IMR-90 (cell line): ENCODE measurements at regions not wholly inside any gene's neighbourhood (a gene's known extent, or its start where the extent isn't known, plus 50 kb on each side); places are given as distances from the start of the nearest gene placed in this dataset.

Experiments
- ATAC-seq: fragments of 200-7000 bp; cut with Tn5 transposase; 2 replicates; pipeline ENCODE4 v1.9.1; 2020; ENCODE audit warnings: low read depth, mild to moderate bottlenecking, moderate library complexity
- BruUV-seq: library from RNA; stranded (reverse); fragments of 400-500 nt; replicated peaks from 2 replicates; lab custom pipeline; 2021; lab: Mats Ljungman, UMichigan
- CTCF ChIA-PET: fragments of 300-600 bp; formaldehyde crosslinking; extraction: SDS; loops from one replicate; lab custom pipeline; 2021; ENCODE audit warnings: antibody characterized with exemption; lab: Yijun Ruan, JAX
- POLR2A ChIA-PET: fragments of 300-600 bp; sonication (Branson Sonifier 250); formaldehyde crosslinking; loops from one replicate; lab custom pipeline; 2022; ENCODE audit warnings: antibody characterized with exemption; ENCODE audit not compliant: unreplicated experiment; lab: Charles Lee
- DNase-seq: peaks from one replicate; pipeline ENCODE4 v3.0.0; 2013
- H2AFZ ChIP-seq: replicated peaks from 2 replicates; pipeline ENCODE3; 2013; ENCODE audit warnings: low read length, mild to moderate bottlenecking; ENCODE audit not compliant: poor library complexity
- H2AK5ac ChIP-seq: 2 replicates; pipeline ENCODE4 v1.6.1; 2013; ENCODE audit warnings: low read depth, low read length, inconsistent platforms
- H2AK9ac ChIP-seq: replicated peaks from 2 replicates; pipeline ENCODE3; 2013; ENCODE audit warnings: mild to moderate bottlenecking, low read depth, low read length, moderate library complexity; ENCODE audit not compliant: poor library complexity
- H2BK120ac ChIP-seq: 2 replicates; pipeline ENCODE4 v1.6.1; 2013; ENCODE audit warnings: low read depth, low read length, inconsistent platforms
- H2BK15ac ChIP-seq: 3 replicates; pipeline ENCODE4 v1.6.1; 2013; ENCODE audit warnings: low read depth, low read length, inconsistent platforms
- H2BK20ac ChIP-seq: 2 replicates; pipeline ENCODE4 v1.6.1; 2013; ENCODE audit warnings: low read depth, mild to moderate bottlenecking, inconsistent platforms, low read length, moderate library complexity
- H2BK5ac ChIP-seq: 2 replicates; pipeline ENCODE4 v1.6.1; 2013; ENCODE audit warnings: mild to moderate bottlenecking, low read depth, low read length, inconsistent platforms; ENCODE audit not compliant: poor library complexity, severe bottlenecking
- H3K14ac ChIP-seq: replicated peaks from 2 replicates; pipeline ENCODE4 v1.6.1; 2013; ENCODE audit warnings: low read depth, low read length, inconsistent platforms
- H3K18ac ChIP-seq: 2 replicates; pipeline ENCODE4 v1.6.1; 2013; ENCODE audit warnings: low read depth, low read length, control low read depth
- H3K23ac ChIP-seq: 2 replicates; pipeline ENCODE4 v1.6.1; 2013; ENCODE audit warnings: low read depth, low read length, inconsistent platforms
- H3K27ac ChIP-seq: 2 replicates; pipeline ENCODE4 v1.5.1; 2013; ENCODE audit warnings: mild to moderate bottlenecking, control low read depth, low read length; ENCODE audit not compliant: insufficient read depth
- H3K27me3 ChIP-seq: 2 replicates; pipeline ENCODE4 v1.6.1; 2013; ENCODE audit warnings: low read length; ENCODE audit not compliant: control insufficient read depth, insufficient read depth
- H3K36me3 ChIP-seq: 2 replicates; pipeline ENCODE4 v1.6.1; 2013; ENCODE audit warnings: low read length, mixed read lengths; ENCODE audit not compliant: control insufficient read depth, insufficient read depth
- H3K4ac ChIP-seq: 2 replicates; pipeline ENCODE4 v1.6.1; 2013; ENCODE audit warnings: low read depth, low read length, inconsistent platforms
- H3K4me1 ChIP-seq: 2 replicates; pipeline ENCODE4 v1.6.1; 2013; ENCODE audit warnings: low read length, mixed read lengths; ENCODE audit not compliant: control insufficient read depth, insufficient read depth
- H3K4me2 ChIP-seq: 2 replicates; pipeline ENCODE4 v1.6.1; 2013; ENCODE audit warnings: low read depth, mild to moderate bottlenecking, control low read depth, low read length, moderate library complexity
- H3K4me3 ChIP-seq: 2 replicates; pipeline ENCODE4 v1.5.1; 2013; ENCODE audit warnings: low read depth, mild to moderate bottlenecking, control low read depth, low read length, moderate library complexity; ENCODE audit not compliant: insufficient read depth
- H3K56ac ChIP-seq: 2 replicates; pipeline ENCODE4 v1.6.1; 2013; ENCODE audit warnings: low read length, inconsistent platforms; ENCODE audit not compliant: insufficient read depth; ENCODE audit errors: extremely low read depth
- H3K79me1 ChIP-seq, 2 experiments: 2 replicates each; pipeline ENCODE4 v1.6.1; 2013; ENCODE audit warnings: low read length in 2 of 2, inconsistent platforms in 1 of 2, low read depth in 1 of 2
- H3K9ac ChIP-seq: 2 replicates; pipeline ENCODE4 v1.6.1; 2013; ENCODE audit warnings: low read depth, low read length, control low read depth
- H3K9me1 ChIP-seq: 2 replicates; pipeline ENCODE4 v1.6.1; 2013; ENCODE audit warnings: low read length, inconsistent platforms; ENCODE audit not compliant: insufficient read depth
- H3K9me3 ChIP-seq: 2 replicates; pipeline ENCODE4 v1.6.1; 2013; ENCODE audit warnings: low read length; ENCODE audit not compliant: control insufficient read depth, insufficient read depth
- H4K20me1 ChIP-seq: 2 replicates; pipeline ENCODE4 v1.6.1; 2013; ENCODE audit warnings: low read length, inconsistent platforms; ENCODE audit not compliant: insufficient read depth
- H4K5ac ChIP-seq: 2 replicates; pipeline ENCODE4 v1.6.1; 2013; ENCODE audit warnings: mild to moderate bottlenecking, low read depth, low read length, control low read depth
- H4K8ac ChIP-seq, 2 experiments: 2 replicates each; pipeline ENCODE4 v1.6.1; 2013; ENCODE audit warnings: low read depth in 2 of 2, low read length in 2 of 2, control low read depth in 1 of 2, inconsistent platforms in 1 of 2
- H4K91ac ChIP-seq: 2 replicates; pipeline ENCODE4 v1.6.1; 2013; ENCODE audit warnings: low read depth, low read length, inconsistent platforms; ENCODE audit not compliant: insufficient read depth
- BHLHE40 ChIP-seq: fragments of 150-350 bp; IDR thresholded peaks from 2 replicates; pipeline ENCODE4 v1.6.1; 2016; ENCODE audit warnings: mild to moderate bottlenecking, low read depth, low read length
- CHD1 ChIP-seq: IDR thresholded peaks from 2 replicates; pipeline ENCODE4 v1.6.1; 2012; ENCODE audit warnings: low read depth, low read length, improper control_type of control experiment
- CTCF ChIP-seq: conservative IDR thresholded peaks from 2 replicates; pipeline ENCODE4 v1.5.1; 2012; ENCODE audit warnings: mild to moderate bottlenecking, low read depth, low read length, improper control_type of control experiment
- ELK1 ChIP-seq: fragments of 150-350 bp; IDR thresholded peaks from 2 replicates; pipeline ENCODE4 v1.6.1; 2016; ENCODE audit warnings: low read depth, mild to moderate bottlenecking, low read length, moderate library complexity, borderline replicate concordance
- FOS ChIP-seq: fragments of 150-350 bp; IDR thresholded peaks from 2 replicates; pipeline ENCODE4 v1.6.1; 2016; ENCODE audit warnings: low read depth, low read length
- MAFK ChIP-seq: IDR thresholded peaks from 2 replicates; pipeline ENCODE4 v1.6.1; 2012; ENCODE audit warnings: low read depth, low read length, improper control_type of control experiment
- MXI1 ChIP-seq: IDR thresholded peaks from 2 replicates; pipeline ENCODE4 v1.6.1; 2012; ENCODE audit warnings: low read depth, mild to moderate bottlenecking, low read length, moderate library complexity, borderline replicate concordance
- NFE2L2 ChIP-seq: fragments of 150-350 bp; IDR thresholded peaks from 2 replicates; pipeline ENCODE4 v1.6.1; 2016; ENCODE audit warnings: low read depth, mild to moderate bottlenecking, low read length
- POLR2A ChIP-seq: IDR thresholded peaks from 2 replicates; pipeline ENCODE4 v1.6.1; 2012; ENCODE audit warnings: mild to moderate bottlenecking, low read depth, low read length
- RAD21 ChIP-seq: IDR thresholded peaks from 2 replicates; pipeline ENCODE4 v1.6.1; 2012; ENCODE audit warnings: low read length, improper control_type of control experiment
- RCOR1 ChIP-seq: IDR thresholded peaks from 2 replicates; pipeline ENCODE4 v1.6.1; 2012; ENCODE audit warnings: mild to moderate bottlenecking, low read length, improper control_type of control experiment; ENCODE audit not compliant: insufficient replicate concordance
- RFX5 ChIP-seq: IDR thresholded peaks from 2 replicates; pipeline ENCODE4 v1.8.0; 2012; ENCODE audit warnings: low read depth, mild to moderate bottlenecking, low read length, moderate library complexity
- SMC3 ChIP-seq: fragments of 150-350 bp; IDR thresholded peaks from 2 replicates; pipeline ENCODE4 v1.6.1; 2016; ENCODE audit warnings: low read depth, mild to moderate bottlenecking, antibody characterized with exemption, low read length, moderate library complexity
- USF2 ChIP-seq: fragments of 150-350 bp; IDR thresholded peaks from 2 replicates; pipeline ENCODE4 v1.6.1; 2017; ENCODE audit warnings: mild to moderate bottlenecking, antibody characterized with exemption, low read length, low read depth
- WGBS, 2 experiments: methylation state at CpG; one replicate each; pipeline versions ENCODE4 v1.1.5 to v1.1.7; 2013; ENCODE audit warnings: missing lambda C conversion rate in 2 of 2; ENCODE audit not compliant: insufficient read length in 1 of 2; ENCODE audit errors: extremely low coverage in 2 of 2; 5-methylcytosine and 5-hydroxymethylcytosine counted together
- dilution Hi-C: fragments of 300-500 bp; cut with HindIII; formaldehyde crosslinking; loops from one replicate; pipeline ENCODE4 v1.14.3; 2018; ENCODE audit warnings: low sequenced_read_pairs; ENCODE audit not compliant: unreplicated experiment
- in situ Hi-C: fragments of 300-500 bp; cut with MboI; formaldehyde crosslinking; loops from 3 replicates; pipeline ENCODE4 v1.14.3; 2019; ENCODE audit warnings: low sequenced_read_pairs, inconsistent platforms, mixed read lengths
- intact Hi-C: fragments of 100-400 bp; cut with micrococcal nuclease; formaldehyde crosslinking; loops from 2 replicates; pipeline ENCODE4 v1.10.0; 2022

DNA sequence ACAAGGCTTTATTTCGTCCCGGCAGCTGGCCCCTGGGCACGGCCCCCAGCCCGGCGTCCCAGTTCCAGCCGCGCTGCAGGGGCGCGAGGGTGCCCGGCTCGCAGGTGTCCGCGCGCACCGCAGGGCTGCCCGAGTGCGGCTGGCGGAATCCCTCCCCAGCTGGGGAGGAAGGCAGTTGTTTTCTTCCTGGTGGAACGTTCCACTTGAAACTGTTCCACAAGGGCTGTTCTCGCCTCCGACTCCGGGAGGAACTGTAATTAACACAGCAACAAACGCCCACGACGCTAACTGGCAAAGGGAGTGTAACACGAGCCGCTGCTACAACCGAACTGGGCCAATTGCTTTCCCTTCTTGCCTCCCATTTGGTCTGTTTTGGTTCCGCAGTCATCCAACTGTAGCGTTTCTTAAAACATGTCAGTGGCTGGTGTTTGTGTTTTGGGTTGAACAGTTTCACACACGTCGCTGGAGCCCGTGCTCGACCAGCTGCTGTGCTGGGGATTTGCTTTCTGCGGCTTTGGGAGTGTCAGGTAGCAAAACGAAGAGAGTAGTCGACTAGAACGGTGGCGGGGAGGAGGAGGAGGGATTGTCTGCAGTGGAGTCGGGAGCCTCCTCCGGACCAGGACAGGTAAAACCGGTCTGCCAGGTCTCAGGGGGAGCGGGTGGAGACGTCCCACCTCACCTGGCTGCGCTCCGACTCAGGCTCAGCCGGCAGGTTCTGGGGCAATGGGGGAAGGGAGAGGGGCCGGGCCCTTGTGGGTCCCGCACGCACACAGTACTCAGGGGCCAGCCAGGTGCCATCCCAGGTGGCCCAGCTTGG is 131.6 kb upstream of the NIPBL start:
- H2BK5ac ChIP-seq, result no peak overlapping the region
- WGBS, 2 experiments, result 2% methylated on average over 21 of the region's 50 CpGs; no CpG with 5 or more reads in 1 of the 2 experiments
- H2AK9ac ChIP-seq, result peak overlapping the region; percentile 48
- no peak overlapping the region for H3K4ac ChIP-seq
- CTCF ChIA-PET, result interaction anchor here (1.1 to 1.7 kb wide), 7 partner anchors 8 to 260 kb away, joined by 3 to 8 read pairs (median 4); no protein-coding TSS in a partner anchor
- peaks cover 4% of the 10 kb centered on the region for H3K4me1 ChIP-seq
- peak overlapping the region; percentile 7; the same call in 1 of the 2 replicates for H3K9ac ChIP-seq
- DNase-seq, result peak; percentile 25
- intact Hi-C loops, result loop anchor here (2.0 kb wide), 2 partner anchors 126 to 260 kb away; no protein-coding TSS in a partner anchor
- no peaks in the 10 kb centered on the region for H4K20me1 ChIP-seq
- H2BK20ac ChIP-seq, result no peak overlapping the region
- H3K27ac ChIP-seq, result no peak overlapping the region
- H3K27me3 ChIP-seq, result peaks cover 25% of the 10 kb centered on the region
- TF ChIP-seq MXI1 (no peak), BHLHE40 (no peak), MAFK (no peak), SMC3 (no peak), USF2 (no peak), NFE2L2 (no peak), RCOR1 (no peak), ELK1 (no peak), POLR2A (no peak), CTCF (no peak), CHD1 (no peak), RFX5 (no peak), FOS (no peak), RAD21 (no peak; the same call in 1 of the 2 replicates)
- no peaks in the 10 kb centered on the region for H3K36me3 ChIP-seq
- BruUV-seq, result no TSS peak
- peak overlapping the region; percentile 84 for H2AFZ ChIP-seq
- peak; percentile 58 for ATAC-seq
- H3K4me2 ChIP-seq, result peak overlapping the region; percentile 75
- dilution Hi-C loops, result no loop called here
- no peak overlapping the region for H4K91ac ChIP-seq
- POLR2A ChIA-PET, result no interaction called here
- no peak overlapping the region for H2BK15ac ChIP-seq
- H3K9me3 ChIP-seq, result no peaks in the 10 kb centered on the region
- H2BK120ac ChIP-seq, result no peak overlapping the region
- H2AK5ac ChIP-seq, result no peak overlapping the region
- H3K23ac ChIP-seq, result no peak overlapping the region
- no peaks in the 10 kb centered on the region for H3K79me1 ChIP-seq
- H3K9me1 ChIP-seq, result peaks cover 2% of the 10 kb centered on the region; the same call in 1 of the 2 replicates
- H3K4me3 ChIP-seq, result peak overlapping the region; percentile 43
- no peak overlapping the region for H4K5ac ChIP-seq
- H4K8ac ChIP-seq, result no peak overlapping the region
- in situ Hi-C loops, result loop anchor here (5.0 to 10.0 kb wide), 2 partner anchors 117 to 260 kb away; no protein-coding TSS in a partner anchor
- no peak overlapping the region for H3K18ac ChIP-seq
- H3K56ac ChIP-seq, result no peak overlapping the region; the same call in 1 of the 2 replicates
- H3K14ac ChIP-seq, result no peak overlapping the region
